Dendritic cell treated with granulocyte-macrophage colony-stimulating factor and Interleukin-4, amounts not matched to agents 40 ng/mL and 50 ng/mL, for 4 days (primary cell): ENCODE measurements at regions not wholly inside any gene's neighbourhood (a gene's known extent, or its start where the extent isn't known, plus 50 kb on each side); places are given as distances from the start of the nearest gene placed in this dataset.

Source experiments
- H3K27ac Mint-ChIP-seq: one replicate; pipeline ENCODE4 v1.8.0; 2022; ENCODE audit warnings: mild to moderate bottlenecking, mixed read lengths
- H3K27me3 Mint-ChIP-seq: one replicate; pipeline ENCODE4 v1.8.0; 2022; ENCODE audit warnings: mild to moderate bottlenecking, mixed read lengths
- H3K36me3 Mint-ChIP-seq: one replicate; pipeline ENCODE4 v1.8.0; 2022; ENCODE audit warnings: low read depth, mixed read lengths
- H3K4me1 Mint-ChIP-seq: one replicate; pipeline ENCODE4 v1.8.0; 2022; ENCODE audit warnings: low read depth, mixed read lengths
- H3K4me3 Mint-ChIP-seq: one replicate; pipeline ENCODE4 v1.8.0; 2022; ENCODE audit warnings: mild to moderate bottlenecking, moderate library complexity, mixed read lengths
- H3K9me3 Mint-ChIP-seq: one replicate; pipeline ENCODE4 v1.8.0; 2022; ENCODE audit warnings: mixed read lengths
- intact Hi-C: fragments of 100-400 bp; cut with micrococcal nuclease; formaldehyde crosslinking; loops from one replicate; pipeline ENCODE4 v1.15.0; 2022

DNA sequence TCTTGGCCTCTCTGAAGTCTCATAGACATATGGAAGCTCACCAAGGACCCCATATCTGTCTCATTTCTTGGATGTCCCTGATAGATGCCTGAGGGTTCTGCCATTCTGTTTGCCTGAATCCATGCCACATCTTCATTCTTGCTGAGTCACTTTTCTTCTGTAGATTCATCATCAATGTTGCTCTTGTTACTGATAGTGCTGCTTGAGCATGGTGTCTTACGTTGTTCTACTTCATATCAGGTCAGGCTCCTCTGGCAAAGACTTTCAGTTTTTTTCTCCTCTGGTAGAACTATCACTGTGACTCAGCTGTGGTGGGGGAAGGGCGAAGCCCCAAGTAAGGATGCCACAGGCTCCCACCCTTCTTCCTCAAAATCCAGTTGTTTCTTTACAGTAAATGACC is 885.2 kb downstream of the DCDC2C start:
- no peak overlapping the region for H3K27ac Mint-ChIP-seq
- H3K4me3 Mint-ChIP-seq = no peak overlapping the region
- no peaks in the 10 kb centered on the region for H3K36me3 Mint-ChIP-seq
- peaks cover 27% of the 10 kb centered on the region for H3K9me3 Mint-ChIP-seq
- intact Hi-C loops = no loop called here
- H3K27me3 Mint-ChIP-seq = no peaks in the 10 kb centered on the region
- H3K4me1 Mint-ChIP-seq = no peaks in the 10 kb centered on the region

- Mint-ChIP-seq H3K9me3 (peaks cover 29% of the 10 kb centered on the region), H3K4me3 (no peak overlapping the region), H3K4me1 (no peaks in the 10 kb centered on the region), H3K36me3 (no peaks in the 10 kb centered on the region), H3K27me3 (no peaks in the 10 kb centered on the region), H3K27ac (no peak overlapping the region)
- intact Hi-C loops = no loop called here
Observed at GRCh38 chr2:4591261-4591660, 887.9 kb downstream of the DCDC2C start.

DNA sequence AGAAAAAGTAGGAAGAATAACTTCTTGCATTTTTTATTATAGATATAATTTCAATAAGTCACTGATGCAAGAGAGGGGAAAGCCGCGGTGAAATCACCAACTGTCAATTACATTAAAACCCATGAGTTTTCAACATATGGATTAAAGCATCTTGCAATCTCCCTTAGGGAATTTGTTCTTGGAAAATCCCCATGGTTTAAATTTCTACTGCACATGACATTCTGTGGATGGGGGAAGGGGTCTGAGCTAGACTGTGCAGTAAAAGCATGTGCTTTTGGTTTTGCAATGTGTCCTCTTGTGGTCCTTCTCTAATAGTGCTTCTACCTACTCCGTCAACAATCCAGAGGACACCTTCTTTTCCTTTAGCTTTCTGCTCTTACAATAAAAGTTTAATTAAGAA is 894.0 kb downstream of the DCDC2C start:
- no peaks in the 10 kb centered on the region for H3K4me1 Mint-ChIP-seq
- no peak overlapping the region for H3K4me3 Mint-ChIP-seq
- H3K36me3 Mint-ChIP-seq = no peaks in the 10 kb centered on the region
- no peak overlapping the region for H3K27ac Mint-ChIP-seq
- intact Hi-C loops = no loop called here
- peaks cover 28% of the 10 kb centered on the region for H3K9me3 Mint-ChIP-seq
- no peaks in the 10 kb centered on the region for H3K27me3 Mint-ChIP-seq

DNA sequence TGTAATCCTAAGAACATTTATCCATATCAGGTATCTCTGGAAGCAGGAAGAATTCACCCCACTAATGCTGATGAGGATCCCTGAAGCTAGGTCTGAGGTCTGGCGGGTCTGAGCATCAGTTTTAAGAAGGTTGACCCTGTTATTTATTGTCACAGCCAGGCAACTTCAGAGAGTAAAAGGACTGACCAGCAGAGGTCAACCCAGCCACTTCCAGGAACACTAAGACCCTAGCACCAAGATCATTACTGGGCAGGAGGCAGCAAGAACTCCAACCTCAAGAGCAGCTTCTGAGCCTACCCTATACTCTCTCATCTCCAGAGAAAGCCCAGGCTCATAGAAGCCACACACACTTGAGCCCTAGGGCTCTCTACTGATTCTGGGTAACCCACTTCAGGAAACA is 901.4 kb downstream of the DCDC2C start:
- intact Hi-C loops = no loop called here
- Mint-ChIP-seq H3K36me3 (no peaks in the 10 kb centered on the region), H3K27ac (no peak overlapping the region), H3K4me1 (no peaks in the 10 kb centered on the region), H3K27me3 (no peaks in the 10 kb centered on the region), H3K4me3 (no peak overlapping the region), H3K9me3 (no peaks in the 10 kb centered on the region)

GRCh38 chr2:4618141-4618540 is 914.8 kb downstream of the DCDC2C start:
- no peak overlapping the region for H3K27ac Mint-ChIP-seq
- intact Hi-C loops = no loop called here
- no peaks in the 10 kb centered on the region for H3K27me3 Mint-ChIP-seq
- H3K36me3 Mint-ChIP-seq = no peaks in the 10 kb centered on the region
- H3K4me3 Mint-ChIP-seq = no peak overlapping the region
- peaks cover 37% of the 10 kb centered on the region for H3K9me3 Mint-ChIP-seq
- H3K4me1 Mint-ChIP-seq = no peaks in the 10 kb centered on the region

- no peaks in the 10 kb centered on the region for H3K4me1 Mint-ChIP-seq
- no peaks in the 10 kb centered on the region for H3K27me3 Mint-ChIP-seq
- H3K4me3 Mint-ChIP-seq = no peak overlapping the region
- no peak overlapping the region for H3K27ac Mint-ChIP-seq
- peaks cover 42% of the 10 kb centered on the region for H3K9me3 Mint-ChIP-seq
- H3K36me3 Mint-ChIP-seq = no peaks in the 10 kb centered on the region
- intact Hi-C loops = no loop called here
Observed at GRCh38 chr2:4618630-4619228, 915.4 kb downstream of the DCDC2C start.

- intact Hi-C loops = no loop called here
- Mint-ChIP-seq H3K9me3 (peaks cover 9% of the 10 kb centered on the region), H3K27ac (no peak overlapping the region), H3K27me3 (no peaks in the 10 kb centered on the region), H3K4me1 (no peaks in the 10 kb centered on the region), H3K4me3 (no peak overlapping the region), H3K36me3 (no peaks in the 10 kb centered on the region)
Observed at GRCh38 chr2:4628998-4629501, 925.7 kb downstream of the DCDC2C start.

DNA sequence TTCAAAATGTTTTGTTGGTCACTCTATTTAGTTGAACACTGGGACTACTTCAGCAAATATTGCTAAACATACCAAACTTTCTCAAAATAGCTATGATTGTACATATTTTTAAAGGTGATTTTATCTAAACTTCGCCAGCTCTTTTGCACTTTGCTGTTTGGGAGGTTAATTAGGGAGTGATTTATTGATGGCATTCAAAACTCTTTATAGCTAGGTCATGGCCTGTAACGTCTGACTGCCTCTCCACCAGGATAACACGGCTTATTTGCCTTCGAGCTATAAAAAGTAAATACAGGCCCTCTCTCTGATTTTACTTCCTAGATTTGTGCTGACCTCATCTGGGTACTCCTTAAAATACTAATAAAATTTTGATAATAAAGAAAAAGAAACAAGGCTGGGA is 931.9 kb downstream of the DCDC2C start:
- intact Hi-C loops = no loop called here
- H3K4me3 Mint-ChIP-seq = no peak overlapping the region
- no peaks in the 10 kb centered on the region for H3K9me3 Mint-ChIP-seq
- no peaks in the 10 kb centered on the region for H3K27me3 Mint-ChIP-seq
- H3K4me1 Mint-ChIP-seq = no peaks in the 10 kb centered on the region
- no peak overlapping the region for H3K27ac Mint-ChIP-seq
- no peaks in the 10 kb centered on the region for H3K36me3 Mint-ChIP-seq

GRCh38 chr2:4653991-4654390 is 950.6 kb downstream of the DCDC2C start:
- Mint-ChIP-seq H3K4me3 (no peak overlapping the region), H3K9me3 (no peaks in the 10 kb centered on the region), H3K27ac (no peak overlapping the region), H3K36me3 (no peaks in the 10 kb centered on the region), H3K4me1 (no peaks in the 10 kb centered on the region), H3K27me3 (no peaks in the 10 kb centered on the region)
- intact Hi-C loops = no loop called here

DNA sequence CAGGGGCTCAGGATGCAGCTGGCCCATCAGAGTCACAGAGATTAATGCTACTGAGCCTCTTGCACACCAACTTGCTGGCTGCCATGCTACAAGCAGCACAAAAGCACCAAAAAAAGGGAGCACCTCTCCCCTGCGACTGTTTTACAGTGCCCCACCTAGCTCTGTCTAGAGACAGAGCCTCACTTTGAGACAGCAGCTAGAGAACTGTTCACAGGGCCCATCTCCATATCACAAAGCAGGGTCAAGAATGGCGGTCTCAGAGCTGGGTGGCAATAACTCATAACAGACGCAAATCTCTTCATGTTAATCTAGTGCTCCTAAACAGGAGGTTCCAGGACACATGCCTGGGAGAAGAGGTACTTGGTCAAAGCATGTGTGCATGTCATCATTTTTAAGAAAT is 953.0 kb downstream of the DCDC2C start:
- Mint-ChIP-seq H3K36me3 (no peaks in the 10 kb centered on the region), H3K27ac (no peak overlapping the region), H3K9me3 (no peaks in the 10 kb centered on the region), H3K27me3 (no peaks in the 10 kb centered on the region), H3K4me3 (no peak overlapping the region), H3K4me1 (no peaks in the 10 kb centered on the region)
- intact Hi-C loops = no loop called here

DNA sequence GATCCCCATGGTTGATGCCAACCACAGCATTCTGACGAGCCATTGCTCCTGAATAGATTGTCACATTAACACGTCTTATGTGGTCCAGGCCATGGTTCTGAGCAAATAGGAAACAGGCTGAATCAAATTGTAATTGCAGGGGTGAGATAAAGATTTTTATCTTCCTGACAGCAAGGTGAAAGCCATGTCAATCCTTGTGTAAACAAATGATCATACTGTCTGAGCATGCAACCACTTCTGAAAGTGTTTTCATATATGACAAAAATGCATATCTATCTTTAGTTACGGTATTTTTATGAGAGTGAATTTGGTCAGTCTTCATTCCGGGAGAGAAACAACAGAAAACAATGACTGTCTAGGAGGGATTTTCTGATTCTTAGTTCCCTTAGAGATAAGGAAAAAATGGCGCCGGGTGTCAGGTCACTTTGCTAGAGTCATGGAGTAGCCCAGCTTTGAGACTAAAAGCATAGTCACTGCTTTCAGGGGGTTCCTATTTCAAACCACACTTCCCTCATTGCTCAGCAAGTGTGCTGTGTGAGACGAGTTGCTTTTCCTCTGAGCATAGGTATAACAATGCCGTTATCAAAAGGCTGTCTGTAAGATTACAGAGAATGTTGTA is 958.9 kb downstream of the DCDC2C start:
- no peaks in the 10 kb centered on the region for H3K27me3 Mint-ChIP-seq
- peaks cover 9% of the 10 kb centered on the region for H3K9me3 Mint-ChIP-seq
- H3K27ac Mint-ChIP-seq = no peak overlapping the region
- no peak overlapping the region for H3K4me3 Mint-ChIP-seq
- no peaks in the 10 kb centered on the region for H3K4me1 Mint-ChIP-seq
- intact Hi-C loops = no loop called here
- no peaks in the 10 kb centered on the region for H3K36me3 Mint-ChIP-seq

GRCh38 chr2:4668381-4668780 is 965.0 kb downstream of the DCDC2C start:
- intact Hi-C loops = no loop called here

DNA sequence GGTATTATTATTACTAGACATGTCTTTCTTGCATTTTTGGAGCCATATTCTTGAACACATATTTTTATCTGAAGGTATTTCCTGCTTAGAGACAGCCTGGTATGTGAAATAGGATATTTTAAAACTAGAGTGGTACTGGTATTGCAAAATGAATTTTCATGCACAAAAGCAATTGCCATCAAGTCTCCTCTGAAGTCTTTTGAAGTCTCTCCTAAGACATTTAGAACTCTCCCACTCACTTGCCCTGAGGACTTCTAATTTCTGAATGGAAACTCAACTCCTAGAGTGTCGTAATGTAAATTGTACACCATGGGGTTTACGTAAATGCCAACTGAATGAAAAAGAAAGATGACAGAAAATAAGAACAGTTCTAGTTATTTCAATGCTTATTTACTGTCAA is 967.0 kb downstream of the DCDC2C start:
- no peak overlapping the region for H3K4me3 Mint-ChIP-seq
- no peaks in the 10 kb centered on the region for H3K4me1 Mint-ChIP-seq
- intact Hi-C loops = no loop called here
- peaks cover 19% of the 10 kb centered on the region for H3K9me3 Mint-ChIP-seq
- no peak overlapping the region for H3K27ac Mint-ChIP-seq
- no peaks in the 10 kb centered on the region for H3K36me3 Mint-ChIP-seq
- H3K27me3 Mint-ChIP-seq = no peaks in the 10 kb centered on the region

More at GRCh38 chr2:4668381-4668780, 965.0 kb downstream of the DCDC2C start:
- no peak overlapping the region for H3K4me3 Mint-ChIP-seq
- H3K27ac Mint-ChIP-seq = no peak overlapping the region
- no peaks in the 10 kb centered on the region for H3K36me3 Mint-ChIP-seq
- H3K9me3 Mint-ChIP-seq = peaks cover 19% of the 10 kb centered on the region
- no peaks in the 10 kb centered on the region for H3K27me3 Mint-ChIP-seq
- no peaks in the 10 kb centered on the region for H3K4me1 Mint-ChIP-seq

DNA sequence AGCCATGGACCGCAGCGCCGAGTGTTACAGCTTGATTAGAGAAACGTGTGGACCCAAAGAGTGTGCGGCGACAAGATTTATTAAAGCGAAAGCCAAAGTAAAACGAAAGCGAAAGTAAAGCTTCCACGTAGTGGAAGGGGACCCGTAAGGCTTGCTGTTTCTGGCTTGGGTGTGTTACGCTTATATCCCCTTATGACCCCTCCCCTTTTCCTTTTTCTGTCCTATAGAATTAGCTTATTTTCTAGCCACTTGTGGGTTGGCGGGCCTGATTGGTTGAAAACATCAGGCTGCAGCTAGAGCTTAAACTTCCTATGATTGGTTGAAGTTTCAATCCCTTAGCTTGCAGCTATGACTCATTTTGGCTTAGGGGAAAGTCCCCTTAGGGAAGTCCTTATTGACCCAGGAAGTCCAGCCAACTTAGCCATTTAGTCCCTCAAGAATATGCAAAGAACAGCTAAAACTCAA is 969.7 kb downstream of the DCDC2C start:
- intact Hi-C loops = no loop called here
- H3K27ac Mint-ChIP-seq = no peak overlapping the region
- no peak overlapping the region for H3K4me3 Mint-ChIP-seq

DNA sequence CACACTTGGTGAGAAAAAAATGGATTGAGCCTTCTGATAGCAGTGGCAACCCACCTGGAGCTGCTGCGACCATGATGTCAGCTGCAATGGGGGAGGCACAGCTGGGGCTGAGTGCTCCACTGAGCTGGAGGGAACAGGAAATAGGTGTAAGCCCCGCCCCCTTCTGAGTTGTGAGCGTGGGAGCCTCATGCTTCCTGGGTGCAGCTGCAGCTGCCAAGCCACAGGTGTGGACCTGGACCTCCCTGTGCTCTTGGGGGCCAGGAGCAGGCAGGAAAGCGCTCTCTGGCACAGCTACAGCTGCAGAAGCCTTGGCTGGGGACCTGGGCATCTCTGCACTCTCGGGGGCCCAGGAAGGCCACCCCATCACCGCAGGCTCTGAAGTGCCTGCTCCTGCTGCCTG is 970.6 kb downstream of the DCDC2C start:
- Mint-ChIP-seq H3K4me1 (no peaks in the 10 kb centered on the region), H3K36me3 (no peaks in the 10 kb centered on the region), H3K4me3 (no peak overlapping the region), H3K27me3 (no peaks in the 10 kb centered on the region), H3K27ac (no peak overlapping the region), H3K9me3 (peaks cover 12% of the 10 kb centered on the region)
- intact Hi-C loops = no loop called here

More for the DNA sequence above, 969.7 kb downstream of the DCDC2C start:
- Mint-ChIP-seq H3K36me3 (no peaks in the 10 kb centered on the region), H3K9me3 (peaks cover 9% of the 10 kb centered on the region), H3K4me1 (no peaks in the 10 kb centered on the region), H3K27me3 (no peaks in the 10 kb centered on the region)
